ENCODE measurements at regions not wholly inside any gene's neighbourhood (a gene's known extent, or its start where the extent isn't known, plus 50 kb on each side); places are given as distances from the start of the nearest gene placed in this dataset.

- DNase-seq (ENCODE audit: low read depth), result no peak
- H3K36me3 ChIP-seq (ENCODE audit: control insufficient read depth, insufficient read depth, low read length), result no peaks in the 10 kb centered on the region
- H3K27me3 ChIP-seq (ENCODE audit: control insufficient read depth, insufficient read depth, low read length), result no peaks in the 10 kb centered on the region
- no peak overlapping the region for H3K4me3 ChIP-seq (ENCODE audit: low read depth, low read length)
- no peak for TF ChIP-seq CTCF (IDR thresholded peaks at IDR 0.05; ENCODE audit: insufficient read depth, low read length, poor library complexity, severe bottlenecking)
Measured at GRCh38 chr5:74092766-74093165, 466.8 kb downstream of the ARHGEF28 start.

GRCh38 chr5:74085782-74086181 is 459.8 kb downstream of the ARHGEF28 start:
- Histone ChIP-seq H3K4me3 (ENCODE audit: low read depth, low read length) (no peak overlapping the region), H3K27me3 (ENCODE audit: control insufficient read depth, insufficient read depth, low read length) (no peaks in the 10 kb centered on the region), H3K36me3 (ENCODE audit: control insufficient read depth, insufficient read depth, low read length) (no peaks in the 10 kb centered on the region)
- TF ChIP-seq CTCF (IDR thresholded peaks at IDR 0.05; ENCODE audit: insufficient read depth, low read length, poor library complexity, severe bottlenecking), result no peak
- DNase-seq (ENCODE audit: low read depth), result no peak

GRCh38 chr5:74085186-74085585 is 459.2 kb downstream of the ARHGEF28 start:
- DNase-seq (ENCODE audit: low read depth), result no peak
- no peaks in the 10 kb centered on the region for H3K36me3 ChIP-seq (ENCODE audit: control insufficient read depth, insufficient read depth, low read length)
- no peak overlapping the region for H3K4me3 ChIP-seq (ENCODE audit: low read depth, low read length)
- no peaks in the 10 kb centered on the region for H3K27me3 ChIP-seq (ENCODE audit: control insufficient read depth, insufficient read depth, low read length)
- no peak for TF ChIP-seq CTCF (IDR thresholded peaks at IDR 0.05; ENCODE audit: insufficient read depth, low read length, poor library complexity, severe bottlenecking)

GRCh38 chr5:74083096-74083791 is 457.2 kb downstream of the ARHGEF28 start:
- Histone ChIP-seq H3K4me3 (ENCODE audit: low read depth, low read length) (no peak overlapping the region), H3K36me3 (ENCODE audit: control insufficient read depth, insufficient read depth, low read length) (no peaks in the 10 kb centered on the region), H3K27me3 (ENCODE audit: control insufficient read depth, insufficient read depth, low read length) (no peaks in the 10 kb centered on the region)
- no peak for DNase-seq (ENCODE audit: low read depth)
- TF ChIP-seq CTCF (IDR thresholded peaks at IDR 0.05; ENCODE audit: insufficient read depth, low read length, poor library complexity, severe bottlenecking), result no peak

GRCh38 chr5:74082512-74083055 is 456.6 kb downstream of the ARHGEF28 start:
- Histone ChIP-seq H3K27me3 (ENCODE audit: control insufficient read depth, insufficient read depth, low read length) (no peaks in the 10 kb centered on the region), H3K36me3 (ENCODE audit: control insufficient read depth, insufficient read depth, low read length) (no peaks in the 10 kb centered on the region), H3K4me3 (ENCODE audit: low read depth, low read length) (no peak overlapping the region)
- no peak for TF ChIP-seq CTCF (IDR thresholded peaks at IDR 0.05; ENCODE audit: insufficient read depth, low read length, poor library complexity, severe bottlenecking)
- no peak for DNase-seq (ENCODE audit: low read depth)

GRCh38 chr5:74081126-74081525 is 455.1 kb downstream of the ARHGEF28 start:
- no peak for DNase-seq (ENCODE audit: low read depth)
- TF ChIP-seq CTCF (IDR thresholded peaks at IDR 0.05; ENCODE audit: insufficient read depth, low read length, poor library complexity, severe bottlenecking), result no peak
- H3K4me3 ChIP-seq (ENCODE audit: low read depth, low read length), result no peak overlapping the region
- no peaks in the 10 kb centered on the region for H3K27me3 ChIP-seq (ENCODE audit: control insufficient read depth, insufficient read depth, low read length)
- H3K36me3 ChIP-seq (ENCODE audit: control insufficient read depth, insufficient read depth, low read length), result no peaks in the 10 kb centered on the region
